ENCODE measurements at regions not wholly inside any gene's neighbourhood (a gene's known extent, or its start where the extent isn't known, plus 50 kb on each side); places are given as distances from the start of the nearest gene placed in this dataset.
A peak's percentile ranks its signal among the peaks of the same experiment; 100 is the strongest.

DNA sequence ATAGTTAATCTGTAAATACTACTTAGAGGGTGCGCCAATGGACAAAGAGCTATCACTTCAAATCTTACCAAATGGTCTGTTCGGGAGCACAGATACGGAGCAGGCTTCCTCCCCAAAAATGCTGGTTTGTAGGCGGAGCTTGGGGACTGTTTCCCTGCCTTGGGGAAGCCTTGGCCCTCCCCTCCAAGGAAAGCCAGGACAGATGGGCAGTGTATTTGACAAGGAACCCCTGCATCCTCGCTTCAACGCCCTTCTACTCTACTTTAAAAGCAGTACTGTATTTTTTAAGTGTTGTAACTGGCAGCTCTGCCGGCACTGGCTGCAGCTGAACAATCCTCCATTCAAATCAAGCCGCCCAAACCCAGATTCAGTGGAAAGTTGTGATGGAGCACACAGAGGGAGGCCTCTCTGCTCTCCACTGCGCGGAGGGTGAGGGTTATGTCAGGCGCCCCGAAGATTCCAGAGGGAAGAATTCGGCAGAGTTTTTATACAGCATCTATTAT, 83.1 kb upstream of the FNDC3B start:
- peak; percentile 39 for DNase-seq

DNA sequence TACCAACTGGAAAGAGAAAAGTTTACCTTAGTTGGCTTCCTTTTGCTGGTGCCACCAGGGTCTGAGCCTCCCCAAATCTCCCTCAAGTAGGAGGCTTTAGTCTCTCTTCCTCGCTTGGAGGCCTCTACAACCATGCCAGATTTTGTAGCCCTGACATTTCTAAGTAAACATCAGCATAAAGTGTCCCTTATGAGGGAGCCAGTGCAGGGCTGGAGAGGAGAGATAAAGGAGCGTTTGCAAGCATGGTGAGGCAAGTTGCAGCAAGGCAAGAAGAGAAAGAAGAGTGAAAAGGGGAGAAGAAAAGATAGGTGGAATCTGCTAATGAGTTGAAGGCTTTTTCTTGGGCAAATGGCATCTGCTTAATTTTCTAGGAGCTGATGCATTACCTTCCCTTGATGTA, 82.7 kb upstream of the FNDC3B start:
- DNase-seq, result no peak

DNA sequence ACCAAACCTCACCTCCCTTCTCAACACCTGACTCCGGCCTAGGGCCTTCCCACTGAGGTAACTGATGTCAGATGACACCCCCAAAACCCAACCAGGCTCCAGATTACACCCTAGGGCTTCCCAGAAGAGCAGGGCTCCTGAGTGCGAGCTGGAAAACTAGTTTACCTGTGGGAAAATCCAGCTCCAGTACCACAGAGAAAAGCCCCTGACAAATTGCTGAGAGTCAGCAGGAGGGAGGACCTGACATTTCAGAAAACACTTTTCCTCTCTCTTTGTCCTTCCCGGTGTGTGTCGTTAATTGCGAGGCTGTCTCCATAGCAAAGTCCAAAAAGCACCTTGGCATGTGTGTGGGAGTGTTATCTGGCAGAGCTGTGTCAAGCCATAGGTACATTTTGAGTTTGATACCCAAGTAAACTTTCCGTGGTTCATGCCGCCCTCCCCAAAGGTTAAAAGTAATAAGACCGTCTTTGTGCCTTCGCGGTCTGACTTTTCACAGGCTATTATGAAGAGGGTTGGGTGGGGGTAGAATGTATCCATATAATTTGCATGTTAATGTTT, 79.8 kb upstream of the FNDC3B start:
- no peak for DNase-seq

DNA sequence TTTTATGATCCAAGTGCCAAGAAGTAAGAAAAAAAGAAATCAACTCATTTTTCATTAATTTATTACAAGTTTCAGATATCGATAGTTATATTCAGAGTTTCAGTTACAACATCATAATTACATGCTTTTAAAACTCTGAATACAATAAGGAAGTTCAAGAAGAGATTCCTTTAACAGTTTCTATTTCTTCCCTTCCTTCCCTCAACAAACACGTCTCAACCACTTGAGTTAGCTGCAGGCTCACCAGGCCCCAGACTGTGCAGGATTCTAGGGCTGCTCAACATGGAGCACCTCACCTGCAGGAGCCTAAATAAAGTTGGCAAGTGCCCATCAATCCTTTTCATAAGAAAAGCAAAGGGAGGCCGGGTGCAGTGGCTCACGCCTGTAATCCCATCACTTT, 79.2 kb upstream of the FNDC3B start:
- no peak for DNase-seq

DNA sequence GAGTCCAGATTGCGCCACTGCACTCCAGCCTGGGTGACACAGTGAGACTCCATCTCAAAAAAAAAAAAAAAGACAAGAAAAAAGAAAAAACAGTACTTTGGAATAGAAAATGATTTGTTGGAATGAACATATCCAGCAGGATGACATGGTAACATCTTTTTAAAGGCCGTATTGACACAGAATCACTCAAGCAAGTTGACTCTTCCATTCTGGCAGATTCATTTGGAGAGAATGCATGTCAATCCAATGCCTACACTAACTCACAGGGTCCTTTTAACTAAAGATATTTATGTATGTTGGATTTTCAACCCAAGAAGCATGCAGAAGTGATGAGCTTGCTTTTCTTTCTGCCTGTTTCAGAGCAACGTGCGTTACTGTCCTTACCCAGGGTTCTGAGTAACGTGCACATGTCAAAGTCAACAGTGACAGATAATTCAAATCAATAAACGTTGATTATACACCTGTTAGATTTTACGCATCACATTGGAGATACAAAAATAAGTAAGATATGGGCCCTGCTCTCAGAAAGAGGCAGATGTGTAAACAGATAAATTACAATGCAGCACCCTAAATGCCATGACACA, 77.1 kb upstream of the FNDC3B start:
- no peak for DNase-seq

DNA sequence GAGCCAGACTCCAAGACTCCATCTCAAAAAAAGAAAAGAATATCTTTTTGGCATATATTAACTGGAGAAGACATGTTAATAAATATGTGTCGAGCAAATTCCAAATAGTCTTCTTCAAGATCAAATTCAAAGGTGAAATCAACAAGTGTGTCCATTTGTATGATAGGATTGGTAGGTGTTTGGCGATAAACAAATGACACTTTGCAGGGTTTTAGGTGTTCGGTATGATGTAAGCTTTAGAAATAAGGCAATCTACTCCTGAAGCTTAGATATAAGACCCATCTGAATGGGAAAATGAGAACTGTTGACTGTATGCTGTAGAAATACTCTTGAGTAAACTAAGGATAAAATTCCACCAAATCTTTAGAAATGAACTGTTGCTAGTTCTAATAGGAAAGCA, 75.8 kb upstream of the FNDC3B start:
- no peak for DNase-seq

DNA sequence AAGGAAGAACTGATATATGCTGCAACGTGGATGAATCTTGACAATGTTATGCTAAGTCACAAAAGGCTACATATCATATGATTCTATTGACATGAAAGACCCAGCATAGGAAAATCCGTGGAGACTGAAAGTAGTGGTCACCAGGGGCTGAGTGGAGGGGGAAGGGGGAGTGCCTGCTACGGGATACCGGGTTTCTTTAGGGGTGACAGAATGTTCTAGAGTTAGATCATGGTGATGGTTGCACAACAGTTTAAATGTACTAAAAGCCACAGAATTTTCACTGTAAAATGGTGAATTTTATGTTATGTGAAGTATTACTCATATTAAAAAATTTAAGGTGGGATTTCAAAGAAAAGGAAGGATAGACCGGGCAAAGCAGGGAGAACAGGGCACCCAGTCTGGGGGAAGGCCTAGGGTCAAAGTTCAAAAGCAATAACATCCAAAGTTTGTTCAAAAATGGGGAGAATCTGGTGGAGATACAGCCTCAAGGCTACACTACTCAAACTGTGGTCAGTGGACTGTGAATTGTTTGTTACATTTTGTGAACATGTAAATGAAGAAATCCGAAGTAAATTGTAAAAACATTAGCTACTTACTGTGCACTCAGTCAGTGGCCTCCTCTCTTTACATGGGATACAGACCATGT, 74.2 kb upstream of the FNDC3B start:
- no peak for DNase-seq

DNA sequence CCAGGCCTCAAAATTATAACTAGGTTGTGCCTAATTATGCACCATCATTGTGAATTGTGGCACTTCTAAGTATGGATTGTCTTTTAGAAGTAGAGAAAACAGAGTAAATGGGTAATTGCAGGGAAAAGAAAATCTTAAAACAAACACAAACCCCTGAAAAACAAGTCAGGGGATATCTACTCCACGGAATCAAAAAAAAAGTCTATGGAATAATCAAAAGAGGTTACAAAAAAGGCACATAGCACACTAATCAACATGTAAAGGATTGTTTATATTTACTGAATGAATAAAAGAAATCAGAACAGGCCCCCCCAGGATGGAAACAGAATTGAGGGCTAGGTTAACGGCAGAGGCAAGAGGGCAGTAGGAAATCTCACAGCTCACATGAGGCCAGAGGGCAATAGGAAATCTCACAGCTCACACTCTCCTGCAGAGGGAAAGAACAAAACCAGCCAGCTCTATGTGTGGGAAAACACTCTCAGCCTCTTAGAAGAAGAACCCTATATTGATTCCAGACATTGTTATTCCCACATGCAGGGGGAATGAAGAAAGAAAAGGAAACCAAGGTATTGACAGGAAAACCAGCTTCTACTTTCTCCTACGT, 72.7 kb upstream of the FNDC3B start:
- DNase-seq, result peak; percentile 49

DNA sequence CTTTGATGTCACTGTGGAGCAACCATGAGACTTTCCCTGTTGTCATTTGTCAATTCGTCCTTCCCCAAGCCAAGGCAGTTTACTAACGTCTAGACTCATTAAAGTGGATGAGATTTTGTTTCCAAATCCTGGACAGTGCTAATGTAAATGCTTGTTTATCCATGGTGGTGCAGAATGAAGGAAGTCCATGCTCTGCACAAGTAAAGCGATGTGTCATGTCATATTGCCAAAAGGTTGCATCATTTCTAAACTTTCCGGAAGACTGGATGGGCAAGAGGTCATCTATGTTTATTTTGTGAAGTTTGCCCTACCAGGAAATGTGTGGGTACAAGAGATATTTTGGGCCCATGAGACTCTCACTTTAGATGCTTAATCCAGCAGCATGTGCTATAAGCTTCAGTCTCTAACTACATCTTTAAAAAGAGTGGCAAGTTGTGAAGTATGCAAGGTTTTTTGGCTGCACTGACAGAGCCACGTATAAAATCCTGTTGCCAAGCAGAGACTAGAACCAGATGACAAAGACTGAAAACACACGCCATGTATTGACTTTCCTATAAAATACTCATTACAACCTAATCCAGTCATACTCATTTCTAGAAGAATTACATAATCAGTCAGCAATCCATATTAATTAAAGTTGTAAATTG, 72.1 kb upstream of the FNDC3B start:
- peak; percentile 92 for DNase-seq

DNA sequence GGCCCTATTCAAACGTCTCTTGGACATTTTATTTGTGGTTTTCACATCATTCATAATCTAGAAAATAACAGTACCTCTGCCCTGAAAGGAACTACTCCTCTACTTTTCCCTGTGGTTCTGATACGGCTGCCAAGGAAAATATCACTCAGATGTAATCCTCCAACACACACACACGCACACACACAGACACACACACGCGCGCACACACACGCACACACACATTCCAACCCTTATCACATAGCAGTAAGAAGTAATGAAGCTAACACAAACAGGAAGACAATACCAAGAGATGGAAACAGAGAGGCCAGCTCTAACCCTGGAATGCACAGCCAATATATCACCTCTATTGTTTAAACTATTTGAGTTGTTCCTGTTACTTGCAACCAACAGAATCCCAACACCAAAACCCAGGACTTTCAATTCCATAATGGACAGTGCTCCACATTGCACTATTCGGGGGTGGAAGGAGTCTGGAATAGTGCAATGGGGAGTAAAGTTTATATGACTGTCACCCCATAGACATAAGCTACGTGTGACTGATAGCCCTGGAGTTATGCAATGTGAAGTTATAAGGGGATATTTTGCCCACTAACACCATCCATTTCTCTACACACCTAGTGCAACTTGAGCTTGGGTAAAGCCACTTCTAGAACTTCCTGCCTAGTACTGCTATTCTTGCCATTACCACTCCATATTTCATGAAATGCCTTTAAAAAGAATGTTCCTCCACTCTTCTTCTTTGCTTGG, 71.3 kb upstream of the FNDC3B start:
- DNase-seq, result peak; percentile 87

DNA sequence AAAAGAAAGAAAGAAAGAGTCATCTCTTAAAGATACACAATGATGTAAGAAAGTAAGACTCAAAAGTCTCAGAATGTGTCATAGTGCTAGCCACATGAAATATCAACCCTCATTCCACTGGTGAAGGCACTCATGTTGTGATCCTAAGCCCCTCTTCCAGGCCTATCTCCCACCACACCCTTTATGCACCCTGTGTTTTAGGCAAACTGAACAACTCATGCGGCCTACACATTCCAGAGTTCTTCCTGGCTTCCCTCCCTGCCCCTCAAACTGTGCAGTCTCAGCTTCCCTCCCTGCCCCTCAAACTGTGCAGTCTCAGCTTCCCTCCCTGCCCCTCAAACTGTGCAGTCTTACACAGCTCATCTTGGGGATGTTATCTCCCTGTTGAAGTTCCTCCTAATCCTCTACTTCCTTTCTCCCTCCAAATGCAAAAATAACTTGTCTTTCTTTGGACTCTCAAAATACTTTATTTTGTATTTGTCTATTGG, 69.0 kb upstream of the FNDC3B start:
- peak; percentile 32 for DNase-seq

DNA sequence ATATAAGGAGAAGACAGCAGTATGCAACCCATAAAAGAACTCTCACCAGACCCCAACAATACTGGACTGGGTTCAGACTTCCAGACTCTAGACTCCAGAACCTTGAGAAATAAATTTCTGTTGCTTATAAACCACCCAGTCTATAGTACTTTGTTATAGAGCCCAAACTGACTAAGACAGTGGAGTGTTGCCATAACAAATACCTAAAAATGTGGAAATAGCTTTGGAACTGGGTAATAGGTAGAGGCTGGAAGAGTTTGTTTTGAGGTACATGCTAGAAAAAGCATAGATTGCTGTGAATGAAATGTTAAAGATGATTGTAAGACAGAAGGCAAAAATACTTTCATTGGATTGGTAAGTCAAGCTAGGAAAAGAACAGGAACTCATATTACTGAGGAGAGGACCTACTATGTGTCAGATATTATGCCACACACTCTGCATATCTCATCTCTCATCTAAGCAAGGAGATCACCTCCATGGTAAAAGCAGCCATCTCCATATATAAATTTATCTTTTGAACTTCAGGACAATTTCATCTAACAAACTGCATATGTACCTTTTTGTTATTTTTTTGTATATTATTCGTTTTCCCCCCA, 67.4 kb upstream of the FNDC3B start:
- DNase-seq, result no peak

DNA sequence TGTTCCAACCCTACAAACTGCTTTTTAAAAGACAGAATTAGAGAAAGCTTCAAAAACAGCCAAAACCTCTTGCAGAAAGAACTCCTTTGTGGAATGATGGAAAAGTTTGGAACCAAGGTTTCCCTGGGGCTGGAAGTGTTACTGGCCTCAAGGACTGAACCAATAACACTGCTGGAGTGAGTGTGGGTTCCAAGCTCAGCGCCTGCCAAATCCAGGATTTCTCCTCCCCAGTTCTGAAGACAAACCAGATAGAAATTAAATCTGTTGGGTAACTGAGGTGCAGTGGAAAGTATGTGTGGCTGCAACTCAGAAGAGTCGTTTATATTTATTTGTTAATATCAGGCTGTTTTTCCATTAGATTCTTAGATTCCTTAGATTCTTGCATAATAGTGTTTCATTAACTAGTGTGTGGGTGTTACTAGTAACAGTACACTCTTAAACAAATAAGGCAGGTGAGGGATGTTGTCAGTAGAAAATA, 66.5 kb upstream of the FNDC3B start:
- no peak for DNase-seq

DNA sequence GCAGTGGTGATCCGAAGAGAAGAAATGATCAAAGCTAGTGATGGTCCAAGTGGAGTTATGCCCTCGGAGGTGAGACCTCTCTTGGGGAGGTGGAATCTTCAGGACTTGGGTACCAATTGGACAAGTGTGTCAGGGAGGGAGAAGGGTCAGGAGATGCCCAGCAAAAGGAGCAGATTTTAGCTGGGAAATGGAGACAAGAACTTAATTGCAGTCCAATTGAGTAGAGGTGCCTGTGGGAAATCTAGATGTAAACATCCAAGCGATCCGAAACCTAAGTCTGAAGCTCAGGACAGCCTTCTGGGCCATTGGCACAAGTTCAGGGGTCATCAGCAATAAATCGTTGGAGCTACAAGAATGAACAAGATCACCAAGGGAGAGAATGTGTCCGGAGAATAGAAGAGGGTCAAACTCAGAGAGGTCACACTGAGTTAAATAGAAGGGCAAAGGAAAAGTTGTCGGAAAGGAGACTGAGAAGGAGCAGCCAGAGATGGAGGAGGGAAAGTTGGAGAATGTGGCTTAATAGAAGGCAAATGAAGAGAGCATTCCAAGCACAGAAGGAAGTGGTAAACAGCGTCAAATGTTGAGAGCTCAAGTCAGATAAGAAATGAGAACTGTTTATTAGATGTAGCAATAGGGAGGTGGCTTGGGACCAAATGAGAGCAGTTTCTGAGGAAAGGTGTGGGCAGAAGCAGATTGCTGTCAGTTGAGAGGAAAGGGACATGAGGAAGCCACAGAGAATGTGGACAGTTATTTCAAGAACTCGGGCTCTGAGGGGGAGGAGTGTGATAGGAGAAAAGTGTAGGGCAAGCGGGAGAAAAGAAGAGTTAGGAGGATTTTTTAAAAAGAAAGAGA, 64.2 kb upstream of the FNDC3B start:
- peak; percentile 65 for DNase-seq

DNA sequence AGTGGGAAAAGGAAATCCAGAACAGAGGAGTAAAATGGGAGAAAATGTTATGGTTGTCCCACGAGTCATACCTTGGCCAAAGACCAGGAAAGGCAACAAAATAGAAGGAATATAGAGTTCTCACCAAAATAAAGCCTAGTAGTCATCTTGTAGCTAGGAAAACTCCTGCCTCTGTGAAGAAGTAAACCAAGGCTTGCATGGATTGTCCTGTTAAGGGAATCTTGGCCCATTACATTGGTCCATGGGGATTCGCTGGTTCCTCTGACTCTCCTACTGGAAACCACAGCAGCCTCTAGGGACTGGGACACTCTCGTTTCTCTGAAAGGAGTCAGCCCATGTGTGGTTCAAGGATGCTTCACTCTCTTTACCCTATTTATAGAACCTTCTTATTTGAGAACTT, 62.9 kb upstream of the FNDC3B start:
- DNase-seq, result peak; percentile 66

DNA sequence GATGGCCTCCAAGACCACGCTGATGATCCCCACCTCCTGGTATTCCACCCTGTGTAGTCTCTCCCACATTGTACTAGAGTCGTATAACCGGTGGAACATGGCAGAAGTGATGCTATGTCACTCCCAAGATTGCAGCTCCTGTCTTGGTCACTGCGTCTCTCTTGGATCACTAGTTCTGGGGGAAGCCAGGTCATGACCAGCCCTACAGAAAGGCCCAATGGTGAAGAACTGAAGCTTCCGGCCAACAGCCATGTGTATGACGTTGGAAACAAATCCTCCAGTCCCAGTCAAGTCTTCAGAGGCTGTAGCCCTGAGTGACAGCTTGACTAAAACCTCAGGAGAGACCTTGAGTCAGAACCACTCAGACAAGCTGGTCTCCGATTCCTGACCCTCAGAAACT, 61.9 kb upstream of the FNDC3B start:
- DNase-seq, result no peak

DNA sequence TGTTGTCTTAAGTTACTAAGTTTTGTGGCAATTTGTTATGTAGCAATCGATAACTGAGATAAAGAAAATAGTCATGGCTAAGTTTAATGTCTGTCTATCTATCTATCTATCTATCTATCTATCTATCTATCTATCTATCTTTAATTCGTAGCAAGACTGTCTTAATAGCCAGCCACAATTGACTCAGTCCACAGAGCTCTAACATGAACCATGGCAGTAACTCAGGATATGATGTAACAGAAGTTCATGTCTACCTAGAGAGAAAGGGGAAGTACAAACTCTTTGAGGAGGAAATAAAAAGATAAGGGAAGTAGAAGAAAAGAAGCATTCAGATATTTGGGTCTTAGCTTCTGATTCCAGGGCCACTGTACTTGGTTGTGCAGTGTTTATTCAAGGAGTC, 61.5 kb upstream of the FNDC3B start:
- DNase-seq, result no peak

DNA sequence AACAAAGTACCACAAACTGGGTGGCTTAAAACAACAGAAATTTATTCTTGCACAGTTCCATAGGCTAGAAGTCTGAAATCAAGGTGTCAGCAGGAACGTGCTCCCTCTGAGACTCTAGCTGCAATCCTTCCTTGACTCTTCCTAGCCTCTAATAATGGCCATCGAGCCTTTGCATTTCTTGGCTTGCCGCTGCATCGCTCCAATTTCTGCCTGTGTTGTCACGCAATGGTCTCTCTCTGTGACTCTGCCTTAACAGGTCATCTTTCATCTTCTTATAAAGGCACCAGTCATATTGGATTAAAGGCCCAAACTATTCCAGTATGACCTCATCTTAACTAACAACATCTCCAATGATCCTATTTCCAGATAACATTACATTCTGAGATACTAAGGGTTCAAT, 61.0 kb upstream of the FNDC3B start:
- DNase-seq, result no peak

DNA sequence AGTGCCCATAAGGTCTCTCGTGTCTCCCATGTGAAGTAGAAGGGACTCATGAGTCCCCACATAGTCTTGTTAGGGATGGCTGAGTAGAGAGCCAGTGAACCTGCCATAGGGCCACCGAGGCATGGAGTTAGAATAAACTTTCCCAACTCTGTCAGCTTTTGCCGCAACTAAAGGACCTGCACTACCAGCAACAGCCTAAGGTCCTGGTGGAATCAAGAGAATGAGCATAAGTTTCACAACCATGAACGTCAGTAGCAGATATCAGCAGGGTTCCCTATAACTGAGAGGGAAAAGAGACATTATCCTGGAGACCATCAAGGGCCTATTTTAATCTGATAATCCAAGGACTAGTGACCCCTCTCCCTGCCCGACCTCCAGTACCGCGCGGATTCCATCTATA, 60.3 kb upstream of the FNDC3B start:
- no peak for DNase-seq

DNA sequence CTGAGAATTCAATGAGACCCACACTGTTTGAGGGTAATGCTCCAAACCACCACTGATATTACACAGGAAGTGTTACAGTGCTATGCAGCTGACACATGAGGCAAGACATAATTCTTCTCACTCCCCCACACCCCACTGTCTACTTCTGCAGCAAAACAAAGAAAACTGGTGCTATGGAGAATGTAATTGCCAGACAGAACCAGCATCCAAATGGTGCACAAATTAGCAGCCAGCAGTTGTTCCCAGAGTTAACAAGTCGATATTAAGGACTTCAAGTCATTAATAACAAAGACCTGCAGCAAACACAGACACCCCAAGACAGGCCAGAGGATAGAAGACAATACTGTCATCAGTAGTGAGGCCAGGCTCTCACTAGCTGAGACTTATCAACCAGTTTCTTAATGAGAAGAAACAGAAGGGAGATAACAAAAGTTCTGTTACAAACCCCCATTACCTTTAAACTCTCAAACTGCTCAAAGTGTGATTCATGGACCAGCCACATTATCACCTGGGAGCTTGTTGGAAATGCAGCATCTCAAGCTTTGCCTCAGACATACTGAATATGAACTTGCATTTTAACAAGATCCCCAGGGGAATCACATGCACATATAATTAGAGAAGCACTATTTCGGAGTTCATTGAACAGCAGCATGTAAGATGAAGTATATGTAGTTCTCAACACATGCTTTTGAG, 58.7 kb upstream of the FNDC3B start:
- DNase-seq, result peak; percentile 47
